GM19467 (cell line): ENCODE measurements at regions not wholly inside any gene's neighbourhood (a gene's known extent, or its start where the extent isn't known, plus 50 kb on each side); places are given as distances from the start of the nearest gene placed in this dataset.

Source experiments
- ATAC-seq: cut with Tn5 transposase; IDR thresholded peaks from one replicate; pipeline ENCODE4 v1.9.1; 2021; ENCODE audit warnings: mild to moderate bottlenecking, moderate library complexity; ENCODE audit not compliant: unreplicated experiment

DNA sequence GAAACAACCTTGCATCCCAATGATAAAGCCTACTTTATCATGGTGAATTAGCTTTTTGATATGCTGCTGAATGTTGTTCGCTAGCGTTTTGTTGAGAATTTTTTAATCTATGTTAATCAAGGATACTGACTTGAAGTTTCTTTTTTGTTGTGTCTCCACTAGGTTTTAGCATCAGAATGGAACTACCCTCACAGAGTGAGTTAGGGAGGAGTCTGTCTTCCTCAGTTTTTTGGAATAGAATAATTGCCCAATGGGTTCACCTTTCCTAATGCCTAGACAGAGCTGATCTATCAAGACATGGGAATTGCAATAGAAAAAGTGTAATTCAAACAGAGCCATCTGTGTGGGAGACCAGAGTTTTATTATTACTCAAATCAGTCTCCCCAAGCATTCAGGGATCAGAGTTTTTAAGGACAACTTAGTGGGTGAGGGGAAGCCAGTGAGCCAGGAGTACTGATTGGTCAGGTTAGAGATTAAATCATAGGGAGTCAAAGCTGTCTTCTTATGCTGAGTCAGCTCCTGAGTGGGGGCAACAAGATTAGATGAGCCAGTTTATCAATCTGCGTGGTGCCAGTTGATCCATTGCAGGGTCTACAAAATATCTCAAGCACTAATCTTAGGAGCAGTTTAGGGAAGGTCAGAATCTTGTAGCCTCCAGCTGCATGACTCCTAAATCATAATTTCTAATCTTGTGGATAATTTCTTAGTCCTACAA lies 237.4 kb upstream of the PPP2R3A start:
- ATAC-seq = no peak

- ATAC-seq = no peak
These were observed 234.0 kb upstream of the PPP2R3A start for GRCh38 chr3:135731546-135731945.

GRCh38 chr3:135736740-135737139 lies 228.8 kb upstream of the PPP2R3A start:
- ATAC-seq = no peak

DNA sequence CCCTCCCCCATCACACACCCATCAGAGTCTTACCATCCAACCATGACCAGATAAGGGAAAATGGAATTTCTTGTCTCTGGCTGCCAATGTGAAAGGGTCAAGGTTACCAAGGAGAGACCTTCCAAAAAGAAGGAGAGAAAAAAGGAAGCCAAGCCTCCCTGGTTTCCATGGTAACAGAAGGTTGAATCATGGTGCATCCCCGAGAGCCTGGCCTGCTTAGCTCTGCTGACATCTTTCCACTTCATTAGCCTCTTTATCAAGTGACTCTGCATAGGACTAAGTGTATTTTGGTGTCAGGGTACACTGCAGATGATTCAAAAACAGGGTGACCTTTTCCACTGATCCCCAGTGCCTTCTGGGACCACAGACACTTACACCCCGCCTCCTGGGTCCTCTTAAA lies 225.7 kb upstream of the PPP2R3A start:
- no peak for ATAC-seq

DNA sequence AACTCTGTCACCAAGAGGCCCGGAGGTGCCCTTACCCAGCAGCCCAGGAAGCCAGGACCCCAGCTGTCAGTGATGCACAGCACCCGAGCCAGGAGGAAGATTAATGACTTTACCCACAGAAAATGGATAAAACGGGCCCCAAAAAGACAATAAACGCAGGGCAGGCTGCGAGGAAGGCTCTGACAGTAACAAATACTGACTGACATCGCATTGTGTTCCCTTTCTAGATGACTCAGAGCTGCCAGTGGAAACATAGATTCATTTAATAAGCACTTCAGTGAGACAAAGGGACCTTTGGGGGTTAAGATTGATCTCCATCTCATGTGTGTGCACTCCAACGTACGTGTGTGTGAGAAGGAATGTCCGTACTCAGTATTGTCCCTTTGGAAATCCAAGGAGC lies 225.3 kb upstream of the PPP2R3A start:
- no peak for ATAC-seq

DNA sequence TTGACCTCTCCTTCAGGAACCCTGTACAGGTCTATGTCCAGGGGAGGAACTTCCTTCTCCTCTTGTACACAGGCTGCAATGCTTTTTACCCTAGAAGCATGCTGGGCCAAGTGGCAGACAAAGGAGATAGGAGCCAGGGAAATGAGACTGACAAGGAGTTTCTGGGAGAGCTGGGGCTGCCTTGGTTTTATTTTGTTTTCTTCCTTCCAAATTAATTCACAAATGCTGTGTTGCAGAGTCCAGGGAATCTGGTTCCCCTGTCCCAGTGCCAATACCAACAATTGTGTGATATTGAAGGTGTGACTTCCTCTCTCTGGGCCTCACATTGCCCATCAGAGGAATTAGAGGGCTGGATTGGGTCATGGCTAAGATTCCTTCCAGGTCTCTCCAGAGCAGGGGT lies 224.8 kb upstream of the PPP2R3A start:
- ATAC-seq = no peak

GRCh38 chr3:135751991-135752390 lies 213.5 kb upstream of the PPP2R3A start:
- no peak for ATAC-seq

GRCh38 chr3:135752851-135753250 lies 212.7 kb upstream of the PPP2R3A start:
- ATAC-seq = no peak

DNA sequence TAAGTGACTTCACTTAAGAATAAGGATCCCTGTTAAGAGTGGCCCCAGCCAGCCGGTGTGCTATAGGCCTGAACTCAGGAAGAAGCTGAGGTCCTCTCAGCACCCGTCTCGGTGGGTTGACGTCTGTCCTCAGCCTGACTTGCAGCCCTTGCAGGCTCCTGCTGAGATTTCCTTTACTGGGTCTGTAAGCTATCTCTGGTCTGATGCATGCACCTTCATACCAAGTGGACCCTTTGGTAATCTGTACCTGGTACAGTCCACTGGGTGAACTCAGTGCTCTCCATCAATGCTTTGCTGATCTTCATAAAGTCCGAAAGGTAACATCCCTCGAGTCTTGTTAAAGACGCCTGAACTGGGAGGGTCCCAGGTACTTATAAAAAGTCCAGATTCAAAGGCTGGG lies 212.0 kb upstream of the PPP2R3A start:
- no peak for ATAC-seq

DNA sequence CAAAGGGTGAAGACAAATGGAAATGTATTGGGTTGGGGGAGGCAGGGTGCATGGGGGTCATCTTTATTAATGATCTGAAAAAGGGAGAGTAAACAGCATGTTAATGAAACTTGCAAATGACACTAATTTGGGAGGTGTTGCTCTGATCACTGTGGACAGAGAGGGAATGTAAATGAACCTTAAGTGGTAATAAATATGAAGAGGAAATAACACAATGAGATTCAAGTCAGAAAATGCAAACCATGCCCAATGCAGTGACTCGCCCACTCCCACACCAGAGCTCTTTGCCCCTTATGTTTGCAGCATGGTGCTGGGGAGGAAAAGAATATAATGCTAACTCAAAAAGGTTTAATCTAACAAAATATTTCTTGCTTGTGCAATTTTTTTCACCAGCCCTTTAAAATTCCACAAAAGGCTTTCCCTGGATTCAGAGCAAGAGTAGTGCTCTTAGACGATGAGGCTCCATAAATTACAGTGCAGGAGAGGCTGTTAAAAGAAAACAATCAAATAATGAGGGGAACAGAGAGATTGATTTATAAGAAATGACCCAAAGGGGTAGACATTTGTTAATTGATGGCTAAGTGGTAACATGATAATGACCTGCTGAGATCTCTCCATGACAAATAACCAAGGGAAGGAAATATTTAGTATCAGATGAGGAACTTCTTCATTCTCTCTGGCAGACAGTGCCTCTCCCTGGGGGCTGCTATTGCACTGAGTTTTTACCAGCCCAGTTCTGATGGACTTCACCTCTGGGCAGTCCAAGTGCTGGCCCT lies 210.0 kb upstream of the PPP2R3A start:
- no peak for ATAC-seq

DNA sequence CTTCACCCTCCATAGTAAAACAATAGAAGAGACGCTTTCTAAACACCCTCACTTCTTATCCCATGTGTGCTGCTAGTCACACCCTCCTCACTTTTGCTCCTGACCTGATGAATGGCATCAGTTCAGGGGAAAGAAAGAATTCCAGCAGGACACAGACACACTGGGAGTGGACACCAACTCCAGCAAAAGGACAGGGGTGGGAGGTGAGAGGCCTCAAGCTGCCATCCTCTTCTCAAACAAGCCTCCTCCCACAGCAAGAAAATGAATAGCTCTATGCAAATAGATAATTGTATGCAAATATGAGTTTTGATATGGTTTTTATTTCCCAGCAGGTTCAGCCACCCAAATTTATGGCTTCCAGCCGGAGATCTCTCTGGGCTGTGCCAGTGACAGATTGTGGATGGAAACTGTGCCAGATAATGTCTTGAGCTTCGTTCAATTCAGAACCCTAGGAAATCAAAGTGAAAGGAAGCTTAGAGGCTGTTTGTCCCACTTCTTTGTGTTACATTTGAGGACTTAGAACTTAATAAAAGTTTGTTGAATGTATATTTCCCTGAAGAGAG lies 209.3 kb upstream of the PPP2R3A start:
- no peak for ATAC-seq

GRCh38 chr3:135757421-135757820 lies 208.1 kb upstream of the PPP2R3A start:
- no peak for ATAC-seq

GRCh38 chr3:135758961-135759360 lies 206.6 kb upstream of the PPP2R3A start:
- no peak for ATAC-seq

DNA sequence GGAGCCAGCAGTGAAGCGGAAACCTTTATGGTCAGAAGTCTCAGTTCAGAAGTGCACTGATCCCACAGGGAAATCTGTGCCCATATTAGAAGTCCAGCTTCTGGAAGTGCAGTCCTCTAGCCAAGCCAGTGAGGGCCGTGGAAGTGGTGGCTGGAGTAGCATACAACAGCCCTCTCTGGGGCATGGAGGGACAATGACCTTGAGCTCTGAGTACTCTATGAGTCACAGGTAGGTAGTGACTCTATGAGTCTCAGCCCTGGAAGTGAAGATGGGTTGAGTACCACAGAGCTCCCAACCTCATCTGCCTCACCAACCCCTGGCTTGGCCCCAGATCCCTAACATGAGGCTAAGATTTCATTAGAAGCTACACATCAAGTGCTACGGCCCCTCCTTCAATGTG lies 205.9 kb upstream of the PPP2R3A start:
- no peak for ATAC-seq

DNA sequence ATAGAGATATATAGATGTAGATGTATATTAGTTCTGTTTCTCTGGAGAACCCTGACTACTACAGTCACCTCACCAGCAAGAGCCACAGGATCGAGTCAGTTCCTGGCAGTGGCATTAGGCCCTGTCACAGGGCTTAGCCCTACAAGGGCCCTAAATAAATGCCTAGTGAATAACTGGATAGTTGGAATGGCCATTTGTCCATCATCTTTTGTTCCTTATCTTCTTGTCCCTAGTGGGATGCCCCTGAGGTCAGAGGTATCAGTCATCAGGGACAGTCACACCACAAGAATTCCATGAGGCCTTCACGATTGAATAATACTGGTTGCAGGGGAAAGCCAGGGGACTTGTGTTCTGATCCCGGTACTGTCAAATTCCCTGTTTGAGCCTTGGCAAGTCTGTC lies 204.9 kb upstream of the PPP2R3A start:
- ATAC-seq = no peak

GRCh38 chr3:135762188-135762856 lies 203.2 kb upstream of the PPP2R3A start:
- no peak for ATAC-seq

- ATAC-seq = no peak
These were observed 199.4 kb upstream of the PPP2R3A start for GRCh38 chr3:135766115-135766514.

DNA sequence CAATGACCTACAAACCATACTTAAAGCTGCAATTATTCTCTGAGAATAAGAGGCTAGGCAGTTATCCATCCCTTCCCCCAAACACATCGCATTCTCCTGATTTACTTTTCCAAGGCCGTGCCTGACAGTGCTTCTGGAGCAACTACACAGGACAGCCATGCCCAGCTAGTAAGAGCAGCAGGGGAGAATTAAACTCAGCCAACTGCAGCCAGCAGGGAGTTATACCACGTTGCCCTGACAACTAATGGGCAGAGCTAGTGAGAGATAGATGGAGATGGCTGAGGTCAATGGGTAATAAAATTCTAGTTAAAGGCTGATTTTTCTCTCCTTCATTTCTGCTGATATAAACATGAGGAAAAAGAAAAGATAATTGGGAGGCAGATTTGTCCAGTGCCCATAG lies 193.8 kb upstream of the PPP2R3A start:
- ATAC-seq = no peak

DNA sequence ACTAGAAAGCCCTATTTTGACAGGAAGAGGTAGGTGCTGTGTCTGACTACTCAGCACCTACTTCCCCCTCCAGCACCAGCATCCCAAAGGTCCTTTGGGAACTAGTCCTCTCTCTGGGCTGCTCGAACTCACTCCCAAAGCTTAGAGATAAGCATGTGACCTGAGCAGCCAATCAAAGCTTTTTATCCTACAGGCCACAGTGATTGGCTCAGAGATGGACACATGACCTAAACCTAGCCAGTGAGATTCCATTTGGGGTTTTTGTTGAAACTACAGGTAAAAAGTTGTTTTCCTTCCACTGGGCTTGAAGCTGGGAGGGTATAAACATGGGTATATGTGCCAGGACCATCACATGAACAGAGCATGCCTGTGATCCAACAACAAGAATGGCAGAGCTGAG lies 186.5 kb upstream of the PPP2R3A start:
- no peak for ATAC-seq

DNA sequence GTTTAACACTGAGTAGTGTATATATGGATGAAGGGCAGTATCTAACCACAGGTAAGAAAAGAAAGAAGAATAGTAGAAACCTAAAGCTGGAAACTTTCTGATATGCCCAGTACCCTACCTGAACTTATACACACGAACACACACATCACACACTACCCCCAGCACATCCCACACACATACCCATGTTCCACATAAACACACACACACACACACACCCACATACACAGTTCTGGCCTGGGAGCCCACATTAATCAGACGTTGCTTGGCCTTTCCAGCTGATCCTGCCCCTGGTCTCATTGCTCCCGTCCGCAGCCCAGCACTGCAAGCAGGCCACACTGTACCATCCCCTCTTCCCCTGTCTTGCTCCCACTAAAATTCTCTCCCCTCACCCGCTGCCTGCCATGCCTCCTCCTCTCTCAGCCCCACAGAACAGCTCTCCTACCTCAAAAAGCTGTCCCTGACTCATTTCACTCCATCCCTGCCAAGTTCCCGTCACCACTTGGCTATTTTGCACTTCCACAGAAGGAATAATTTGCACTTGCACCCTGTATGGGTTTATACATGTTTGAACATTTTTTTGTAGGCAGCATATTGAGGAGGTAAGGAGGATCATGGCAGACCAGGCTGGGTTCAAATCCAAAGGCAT lies 185.8 kb upstream of the PPP2R3A start:
- ATAC-seq = no peak
